ENCODE measurements at regions not wholly inside any gene's neighbourhood (a gene's known extent, or its start where the extent isn't known, plus 50 kb on each side); places are given as distances from the start of the nearest gene placed in this dataset.

DNA sequence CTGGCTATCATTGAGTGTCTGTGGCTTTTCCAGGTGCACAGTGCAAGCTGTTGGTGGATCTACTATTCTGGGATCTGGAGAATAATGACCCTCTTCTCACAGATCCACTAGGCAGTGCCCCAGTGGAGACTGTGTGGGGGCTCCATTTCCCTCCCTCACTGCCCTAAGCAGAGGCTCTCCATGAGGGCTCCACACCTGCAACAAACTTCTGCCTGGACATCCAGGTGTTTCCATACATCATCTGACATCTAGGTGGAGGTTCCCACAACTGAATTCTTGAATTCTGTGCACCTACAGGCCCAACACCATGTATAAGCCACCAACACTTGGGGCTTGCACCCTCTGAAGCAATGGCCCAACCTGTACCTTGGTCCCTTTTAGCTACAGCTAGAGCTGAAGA is 775.4 kb upstream of the CDH2 start:
- TF ChIP-seq SIN3A (IDR thresholded peaks at IDR 0.05; ENCODE audit: borderline replicate concordance, insufficient read depth, low read depth, low read length) (no peak), POLR2AphosphoS5 (IDR thresholded peaks at IDR 0.05; ENCODE audit: low read depth, low read length) (no peak)
- TF ChIP-seq, protein P1, sequence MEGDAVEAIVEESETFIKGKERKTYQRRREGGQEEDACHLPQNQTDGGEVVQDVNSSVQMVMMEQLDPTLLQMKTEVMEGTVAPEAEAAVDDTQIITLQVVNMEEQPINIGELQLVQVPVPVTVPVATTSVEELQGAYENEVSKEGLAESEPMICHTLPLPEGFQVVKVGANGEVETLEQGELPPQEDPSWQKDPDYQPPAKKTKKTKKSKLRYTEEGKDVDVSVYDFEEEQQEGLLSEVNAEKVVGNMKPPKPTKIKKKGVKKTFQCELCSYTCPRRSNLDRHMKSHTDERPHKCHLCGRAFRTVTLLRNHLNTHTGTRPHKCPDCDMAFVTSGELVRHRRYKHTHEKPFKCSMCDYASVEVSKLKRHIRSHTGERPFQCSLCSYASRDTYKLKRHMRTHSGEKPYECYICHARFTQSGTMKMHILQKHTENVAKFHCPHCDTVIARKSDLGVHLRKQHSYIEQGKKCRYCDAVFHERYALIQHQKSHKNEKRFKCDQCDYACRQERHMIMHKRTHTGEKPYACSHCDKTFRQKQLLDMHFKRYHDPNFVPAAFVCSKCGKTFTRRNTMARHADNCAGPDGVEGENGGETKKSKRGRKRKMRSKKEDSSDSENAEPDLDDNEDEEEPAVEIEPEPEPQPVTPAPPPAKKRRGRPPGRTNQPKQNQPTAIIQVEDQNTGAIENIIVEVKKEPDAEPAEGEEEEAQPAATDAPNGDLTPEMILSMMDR (IDR thresholded peaks at IDR 0.05) = no peak
- TF ChIP-seq, protein P2, sequence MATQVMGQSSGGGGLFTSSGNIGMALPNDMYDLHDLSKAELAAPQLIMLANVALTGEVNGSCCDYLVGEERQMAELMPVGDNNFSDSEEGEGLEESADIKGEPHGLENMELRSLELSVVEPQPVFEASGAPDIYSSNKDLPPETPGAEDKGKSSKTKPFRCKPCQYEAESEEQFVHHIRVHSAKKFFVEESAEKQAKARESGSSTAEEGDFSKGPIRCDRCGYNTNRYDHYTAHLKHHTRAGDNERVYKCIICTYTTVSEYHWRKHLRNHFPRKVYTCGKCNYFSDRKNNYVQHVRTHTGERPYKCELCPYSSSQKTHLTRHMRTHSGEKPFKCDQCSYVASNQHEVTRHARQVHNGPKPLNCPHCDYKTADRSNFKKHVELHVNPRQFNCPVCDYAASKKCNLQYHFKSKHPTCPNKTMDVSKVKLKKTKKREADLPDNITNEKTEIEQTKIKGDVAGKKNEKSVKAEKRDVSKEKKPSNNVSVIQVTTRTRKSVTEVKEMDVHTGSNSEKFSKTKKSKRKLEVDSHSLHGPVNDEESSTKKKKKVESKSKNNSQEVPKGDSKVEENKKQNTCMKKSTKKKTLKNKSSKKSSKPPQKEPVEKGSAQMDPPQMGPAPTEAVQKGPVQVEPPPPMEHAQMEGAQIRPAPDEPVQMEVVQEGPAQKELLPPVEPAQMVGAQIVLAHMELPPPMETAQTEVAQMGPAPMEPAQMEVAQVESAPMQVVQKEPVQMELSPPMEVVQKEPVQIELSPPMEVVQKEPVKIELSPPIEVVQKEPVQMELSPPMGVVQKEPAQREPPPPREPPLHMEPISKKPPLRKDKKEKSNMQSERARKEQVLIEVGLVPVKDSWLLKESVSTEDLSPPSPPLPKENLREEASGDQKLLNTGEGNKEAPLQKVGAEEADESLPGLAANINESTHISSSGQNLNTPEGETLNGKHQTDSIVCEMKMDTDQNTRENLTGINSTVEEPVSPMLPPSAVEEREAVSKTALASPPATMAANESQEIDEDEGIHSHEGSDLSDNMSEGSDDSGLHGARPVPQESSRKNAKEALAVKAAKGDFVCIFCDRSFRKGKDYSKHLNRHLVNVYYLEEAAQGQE (IDR thresholded peaks at IDR 0.05; ENCODE audit: insufficient read depth in 1 of 2, low read depth in 2 of 2, low read length in 1 of 2) = no peak

All from Panc1 (cell line).